ELF-1 (cell line): ENCODE measurements at regions not wholly inside any gene's neighbourhood (a gene's known extent, or its start where the extent isn't known, plus 50 kb on each side); places are given as distances from the start of the nearest gene placed in this dataset.
"Not testable (repeated sequence)": the region's sequence is repeated elsewhere in the genome, so short reads cannot be mapped to it uniquely, and the experiment has no call there.

ENCODE experiments used
- DNase-seq: peaks from one replicate; pipeline ENCODE4 v3.0.0-alpha.2; 2016; ENCODE audit warnings: low read depth, low spot score

DNA sequence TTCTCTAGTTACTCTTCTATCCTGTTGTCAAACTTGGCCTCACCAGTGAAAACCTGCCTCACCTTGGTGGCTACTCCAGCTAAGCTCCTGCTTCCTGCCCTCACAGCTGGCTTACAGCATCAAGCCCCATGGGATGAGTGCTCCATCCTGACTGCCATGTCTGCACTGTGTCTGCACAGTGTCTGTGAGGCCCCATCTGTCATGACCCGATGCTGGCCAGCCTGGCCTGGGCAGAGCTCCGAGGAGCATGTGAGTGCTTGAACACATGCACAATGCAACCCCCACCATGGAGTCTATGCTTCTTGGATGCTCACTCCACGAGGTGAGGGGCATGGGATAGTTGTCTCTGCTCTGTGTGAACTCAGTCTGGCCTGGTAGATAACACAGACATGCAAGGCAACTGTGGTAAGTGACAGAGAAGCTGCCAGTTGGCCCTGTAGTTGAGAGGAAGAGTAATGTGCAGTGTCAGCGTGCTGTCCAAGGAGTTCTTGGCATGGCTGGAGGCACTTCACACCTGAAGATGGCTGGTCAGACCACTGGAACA is 207.1 kb upstream of the ZNF32 start:
- DNase-seq = no peak

DNA sequence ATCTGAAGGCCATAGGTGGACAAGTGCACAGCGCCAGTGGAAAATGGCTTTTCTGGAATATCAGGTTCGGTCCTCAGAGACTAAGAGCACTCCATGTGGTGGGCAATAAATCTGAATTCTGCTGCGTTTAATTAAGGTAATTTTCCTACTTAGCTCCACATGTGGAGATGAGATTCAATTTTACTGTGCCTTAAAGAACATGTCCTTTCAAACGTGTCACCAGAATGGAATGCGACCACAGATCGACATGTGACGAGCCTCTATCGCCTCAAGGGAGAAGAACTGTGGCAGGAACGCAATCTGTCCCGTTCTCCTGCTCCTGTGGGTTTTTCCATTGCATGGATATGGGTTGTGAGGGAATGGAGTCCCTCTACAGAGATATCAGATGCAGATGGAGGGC is 205.3 kb upstream of the ZNF32 start:
- DNase-seq = peak; percentile 51

DNA sequence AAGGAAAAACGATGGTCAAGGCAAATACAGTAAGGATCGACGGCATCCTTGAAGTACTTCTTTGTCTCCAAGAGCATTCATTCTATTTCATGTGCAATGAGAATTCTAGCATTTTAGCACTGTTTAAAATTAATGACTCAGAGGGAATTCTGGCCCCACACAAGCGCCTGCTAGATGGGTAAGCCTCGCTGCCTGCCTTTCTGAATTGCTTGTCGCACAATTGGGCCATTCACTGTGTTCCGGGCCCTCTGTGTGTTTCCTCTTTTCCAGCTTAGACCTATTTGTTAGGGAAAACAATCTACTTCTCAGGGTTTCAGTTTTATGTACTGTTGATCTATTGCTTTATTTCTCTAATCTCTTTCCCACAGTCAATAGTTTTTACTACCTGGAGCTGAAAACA is 204.7 kb upstream of the ZNF32 start:
- no peak for DNase-seq

DNA sequence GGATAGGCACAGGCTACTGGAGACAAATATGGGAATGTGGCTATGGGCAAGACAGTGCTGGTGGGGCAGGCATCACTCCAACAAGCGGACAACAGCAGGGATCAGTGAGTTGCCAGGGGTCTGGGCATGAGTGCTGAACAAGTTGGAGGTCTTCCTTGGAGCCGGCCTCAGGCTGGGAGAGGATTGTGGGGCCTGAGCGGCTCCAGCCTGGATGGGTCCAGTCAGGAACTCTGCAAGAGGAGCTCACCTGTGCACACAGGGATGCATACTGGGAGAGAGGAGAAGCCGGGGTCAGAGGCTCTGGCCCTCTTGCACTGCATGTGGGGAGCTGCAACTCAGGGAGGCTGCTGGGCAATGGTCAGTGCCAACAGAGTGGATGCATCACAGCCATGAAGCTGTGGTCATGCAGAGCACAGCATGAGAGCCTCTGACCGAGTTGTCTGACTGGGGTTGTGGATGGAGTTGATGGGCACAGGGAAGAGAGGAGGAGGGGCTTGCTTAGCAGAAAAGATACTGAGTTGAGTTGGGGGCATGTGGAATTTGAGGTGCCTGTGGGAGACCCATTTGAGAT is 204.0 kb upstream of the ZNF32 start:
- no peak for DNase-seq

DNA sequence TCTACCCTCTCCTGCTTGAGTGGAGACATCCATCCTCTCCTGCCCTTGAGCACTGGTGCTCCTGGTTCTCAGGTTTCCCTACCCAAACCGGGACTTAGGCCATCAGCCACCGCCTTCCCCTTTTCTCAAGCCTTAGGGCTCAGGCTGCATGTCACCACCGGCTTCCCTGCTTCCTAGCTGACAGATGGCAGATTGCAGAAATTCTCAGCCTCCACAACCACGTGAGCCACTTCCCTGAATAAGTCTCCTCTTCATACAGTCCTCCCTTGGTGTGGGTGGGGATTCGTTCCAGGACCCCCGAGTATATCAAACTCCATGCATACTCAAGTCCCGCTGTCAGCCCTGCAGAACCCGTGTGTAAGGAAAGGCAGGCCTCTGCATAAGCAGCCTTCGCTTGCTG is 203.5 kb upstream of the ZNF32 start:
- no peak for DNase-seq

DNA sequence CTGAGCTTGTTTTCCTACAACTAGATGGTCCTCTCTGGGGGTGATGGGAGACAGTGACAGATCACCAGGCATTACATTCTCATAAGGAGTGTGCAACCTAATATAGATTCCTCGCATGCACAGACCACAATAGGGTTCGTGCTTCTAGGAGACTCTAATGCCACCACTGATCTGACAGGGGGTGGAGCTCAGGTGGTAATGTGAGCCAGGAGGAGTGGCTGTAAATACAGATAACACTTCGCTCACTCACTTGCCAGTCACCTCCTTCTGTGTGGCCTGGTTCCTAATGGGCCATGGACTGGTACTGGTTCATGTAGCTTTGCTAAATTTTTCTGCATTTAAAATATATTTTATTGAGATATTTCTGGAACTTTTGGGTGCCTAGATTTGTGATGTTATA is 202.3 kb upstream of the ZNF32 start:
- no peak for DNase-seq

DNA sequence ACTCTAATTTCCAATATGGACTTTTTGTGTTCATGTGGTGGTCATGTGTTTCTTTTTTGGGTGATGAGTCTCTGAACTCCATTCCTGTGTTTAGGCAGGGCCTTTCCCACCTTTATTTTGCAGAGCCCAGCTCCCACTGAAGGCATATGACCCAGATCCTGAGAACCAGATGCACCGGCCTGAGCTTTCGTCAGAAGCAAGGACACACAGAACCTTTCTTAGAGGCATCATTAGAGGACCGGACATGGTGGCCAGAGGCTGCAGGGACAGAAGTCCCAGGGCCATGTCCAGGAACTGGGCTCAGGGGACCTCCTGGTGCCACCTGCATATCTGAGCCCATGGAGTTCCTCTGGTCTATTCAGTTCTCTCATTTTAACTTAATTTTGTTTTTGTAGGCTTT is 200.9 kb upstream of the ZNF32 start:
- no peak for DNase-seq

DNA sequence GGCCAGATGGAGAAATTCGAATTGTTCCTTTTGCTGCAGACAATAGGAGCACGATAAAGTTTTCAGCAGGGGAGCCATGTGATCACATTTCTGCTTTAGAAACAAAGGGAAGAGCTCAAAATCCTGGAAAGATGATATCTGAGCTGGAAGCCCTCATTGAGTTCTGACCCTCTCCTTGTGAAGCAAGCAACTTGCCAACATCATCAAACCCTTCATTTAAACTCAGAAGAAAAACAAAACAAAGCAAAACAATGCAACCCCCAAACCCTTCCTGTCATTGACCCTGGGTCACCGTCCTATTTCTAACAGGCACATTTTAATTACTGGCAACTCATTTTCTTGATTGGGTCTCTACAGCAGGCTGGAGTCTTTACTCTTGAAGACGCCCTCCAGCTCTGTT is 198.3 kb upstream of the ZNF32 start:
- no peak for DNase-seq

DNA sequence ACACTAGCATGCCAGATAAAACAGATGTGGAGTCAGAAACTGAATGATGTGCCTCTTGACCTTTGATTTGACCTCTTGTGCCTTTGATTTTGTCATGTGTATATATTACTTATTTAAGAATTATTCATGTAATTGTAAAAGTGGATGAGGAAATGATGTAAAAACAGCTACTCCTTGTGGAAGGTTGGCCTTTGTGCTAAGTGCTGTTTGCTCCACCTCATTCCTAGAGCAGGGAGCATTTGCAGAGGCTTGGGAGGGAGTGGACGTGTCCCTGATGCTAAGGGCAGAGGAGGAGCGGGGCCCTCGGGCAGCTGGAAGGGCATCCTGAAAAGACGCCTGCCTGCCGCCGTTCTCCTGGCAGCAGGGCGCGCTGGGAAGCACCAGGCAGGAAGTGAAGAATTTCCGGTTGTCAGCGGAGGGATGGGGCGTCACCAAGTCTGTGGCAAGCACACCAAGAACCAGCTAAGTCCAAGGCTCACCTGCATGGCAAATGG is 197.6 kb upstream of the ZNF32 start:
- DNase-seq = no peak

DNA sequence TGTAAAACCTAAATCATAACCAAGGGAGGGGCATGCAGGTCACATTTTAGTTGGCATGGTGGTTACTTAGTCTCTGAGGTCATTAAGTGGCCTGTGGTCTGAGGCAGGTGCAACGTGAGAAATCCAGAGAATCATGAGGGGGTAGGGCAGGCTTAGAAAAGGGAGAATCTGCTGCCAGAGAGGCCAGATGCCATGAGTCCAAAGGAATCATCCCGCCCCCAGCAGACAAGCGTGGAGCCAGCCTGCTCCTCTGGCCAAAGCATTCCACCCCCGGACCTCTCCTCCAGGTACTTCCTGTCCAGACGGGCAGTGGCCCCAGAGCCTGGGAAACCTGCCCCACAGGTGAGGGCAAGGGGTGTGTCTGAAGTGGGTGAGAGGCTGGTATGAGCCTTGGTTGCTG is 196.4 kb upstream of the ZNF32 start:
- DNase-seq = no peak

DNA sequence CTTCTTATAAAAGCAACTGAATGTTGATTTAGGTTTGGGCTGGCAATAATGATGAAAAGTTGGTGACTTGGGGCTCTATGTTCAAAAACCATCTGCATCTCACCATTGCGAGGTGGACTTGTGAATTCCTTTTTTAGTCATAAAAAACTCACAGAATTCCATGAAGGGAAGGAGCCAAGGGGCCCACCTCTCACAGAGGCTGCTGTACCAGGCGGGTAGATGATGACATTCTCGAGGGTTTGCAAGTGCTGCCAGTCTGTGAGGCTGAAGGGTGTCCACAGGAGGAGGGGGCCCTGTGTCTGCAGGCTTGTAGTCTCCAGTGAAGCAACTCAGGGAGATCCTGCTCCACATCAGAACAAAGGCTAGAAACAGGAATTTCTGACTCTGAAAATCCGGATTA is 195.5 kb upstream of the ZNF32 start:
- DNase-seq = no peak

DNA sequence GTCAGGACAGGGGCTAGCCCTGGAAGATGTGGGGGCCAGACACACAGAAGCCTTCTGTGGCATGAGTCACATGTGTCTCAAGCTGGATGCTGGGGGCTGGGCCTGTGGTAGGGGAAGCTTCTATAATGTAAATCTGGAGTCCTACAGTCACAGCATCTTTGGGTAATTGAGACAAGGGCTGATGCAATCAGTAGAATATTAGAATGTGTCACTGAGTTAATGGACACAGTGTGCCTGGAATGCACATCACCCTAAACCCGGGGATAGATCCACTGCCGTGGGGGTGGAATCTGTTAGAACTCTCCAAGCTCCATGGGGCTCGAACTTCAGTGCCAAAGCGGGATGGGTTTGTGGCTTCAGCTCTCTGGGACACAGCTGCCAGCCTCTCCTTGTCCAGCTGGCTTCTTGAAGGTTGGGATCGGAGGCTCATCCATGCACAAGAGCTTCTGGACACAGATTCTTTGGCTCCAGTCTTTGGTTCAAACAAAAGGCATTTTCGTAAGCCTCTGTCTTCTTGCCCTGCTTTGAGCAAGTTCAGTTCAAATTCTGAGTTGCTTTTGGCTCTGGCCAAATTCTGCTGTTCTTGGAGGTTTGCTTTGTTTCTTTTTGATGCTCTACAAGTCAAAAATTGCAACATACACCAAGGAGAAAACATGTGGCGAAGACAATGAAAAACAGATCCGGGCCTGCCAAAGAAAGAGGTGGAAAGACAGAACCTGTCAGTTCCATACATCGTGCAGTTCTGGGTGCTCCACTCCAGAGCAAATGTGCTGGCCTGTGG is 194.8 kb upstream of the ZNF32 start:
- DNase-seq = no peak

DNA sequence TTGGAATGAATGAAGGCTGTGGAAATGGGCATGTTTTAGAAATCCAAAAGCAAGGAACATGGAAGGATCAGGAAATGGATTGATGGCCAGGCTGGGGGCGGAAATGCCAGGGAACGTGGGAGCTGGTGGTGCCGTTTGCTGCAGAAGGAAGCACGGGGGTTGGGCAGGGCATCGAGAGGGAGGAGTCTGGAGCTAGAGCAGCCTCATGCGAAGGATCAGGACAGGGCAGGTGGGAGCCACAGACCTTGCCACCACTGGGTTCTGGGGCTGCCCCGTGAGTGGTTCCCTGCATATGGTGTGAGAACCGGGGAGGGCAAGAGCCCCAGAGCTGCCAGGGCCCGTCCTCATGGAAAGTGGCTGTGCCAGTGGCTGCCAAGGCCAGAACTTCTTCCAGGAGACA is 193.8 kb upstream of the ZNF32 start:
- no peak for DNase-seq

DNA sequence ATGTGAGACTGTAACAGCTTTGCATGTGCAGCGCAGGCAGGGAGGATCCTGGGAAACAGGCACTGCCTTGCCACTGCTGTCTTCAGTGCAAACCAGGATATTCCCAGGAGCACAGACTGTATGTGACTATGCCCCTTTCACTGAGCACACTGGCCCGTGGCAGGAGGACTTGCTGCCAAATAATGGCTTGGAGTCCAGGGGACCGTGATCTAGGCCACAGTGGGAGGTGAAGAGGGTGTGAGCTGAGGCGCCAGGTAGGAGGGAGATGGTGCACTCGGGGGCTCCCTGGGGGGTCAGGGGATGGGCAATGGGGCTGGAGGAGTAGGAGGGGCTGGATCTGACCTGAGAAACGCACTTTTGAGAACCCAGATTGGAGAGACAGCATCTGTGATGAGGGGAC is 193.4 kb upstream of the ZNF32 start:
- DNase-seq = no peak

DNA sequence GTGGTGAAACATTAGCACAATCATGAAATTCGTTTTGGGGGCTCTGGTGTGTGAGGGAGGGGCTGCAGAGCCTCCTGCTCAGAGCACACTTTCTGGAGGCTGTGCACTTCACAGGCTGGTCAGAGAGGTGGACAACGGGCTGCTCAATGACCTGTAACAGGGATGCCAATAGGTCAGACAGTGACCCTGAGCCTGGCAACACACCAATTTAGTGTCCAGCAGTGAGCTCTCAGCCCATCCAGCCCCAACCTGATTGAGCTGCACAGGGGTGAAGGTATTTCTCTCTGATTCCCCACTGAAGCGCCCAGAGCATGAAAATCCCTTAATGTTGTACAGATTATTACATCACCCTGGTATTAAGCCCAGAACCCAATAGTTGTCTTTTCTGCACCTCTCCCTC is 191.3 kb upstream of the ZNF32 start:
- no peak for DNase-seq

DNA sequence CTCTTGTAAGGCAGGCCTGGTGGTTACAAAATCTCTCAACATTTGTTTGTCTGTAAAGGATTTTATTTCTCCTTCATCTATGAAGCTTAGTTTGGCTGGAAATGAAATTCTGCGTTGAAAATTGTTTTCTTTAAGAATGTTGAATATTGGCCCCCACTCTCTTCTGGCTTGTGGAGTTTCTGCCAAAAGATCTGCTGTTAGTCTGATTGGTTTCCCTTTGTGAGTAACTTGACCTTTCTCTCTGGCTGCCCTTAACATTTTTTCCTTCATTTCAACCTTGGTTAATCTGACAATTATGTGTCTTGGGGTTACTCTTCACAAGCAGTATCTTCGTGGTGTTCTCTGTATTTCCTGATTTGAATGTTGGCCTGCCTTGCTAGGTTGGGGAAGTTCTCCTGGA is 186.1 kb upstream of the ZNF32 start:
- DNase-seq = not testable (repeated sequence)

DNA sequence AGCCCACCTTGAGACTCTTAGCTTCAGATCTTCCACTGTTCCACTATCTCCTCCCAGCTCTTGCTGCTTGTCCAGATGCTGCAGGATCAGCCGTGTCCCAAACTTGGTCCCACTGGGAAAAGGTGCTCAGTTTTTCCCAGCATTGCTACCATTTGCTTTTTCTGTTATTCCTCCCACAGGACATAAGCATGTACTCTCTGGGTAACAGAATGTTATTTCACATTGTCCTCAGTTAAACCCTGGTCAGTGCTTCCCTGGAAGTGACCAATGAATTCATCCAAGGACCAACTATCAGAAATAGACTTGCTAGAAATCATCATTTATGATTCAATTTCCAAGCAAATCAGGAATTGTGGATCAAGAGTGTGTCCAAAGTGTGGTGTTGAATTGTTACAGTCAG is 179.2 kb upstream of the ZNF32 start:
- DNase-seq = no peak

DNA sequence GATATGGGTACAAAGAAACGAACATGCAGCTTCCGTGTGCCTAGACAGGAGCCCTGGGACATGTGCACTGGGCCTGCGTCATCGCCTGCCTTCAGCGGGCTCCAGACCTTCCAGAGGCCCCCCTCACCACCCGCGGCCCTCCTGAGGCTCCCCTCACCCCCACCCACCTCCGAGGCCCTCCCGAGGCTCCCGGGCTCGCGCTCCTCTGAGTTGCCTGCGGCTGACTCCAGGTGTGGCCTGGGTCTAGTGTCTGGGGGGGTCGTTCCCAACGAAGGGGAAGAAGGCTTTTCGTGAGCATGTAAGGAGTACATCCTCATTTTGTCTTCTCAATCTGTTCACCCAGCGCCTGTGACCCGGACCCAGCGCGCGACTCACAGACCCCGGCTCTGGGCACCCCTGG is 177.3 kb upstream of the ZNF32 start:
- no peak for DNase-seq

DNA sequence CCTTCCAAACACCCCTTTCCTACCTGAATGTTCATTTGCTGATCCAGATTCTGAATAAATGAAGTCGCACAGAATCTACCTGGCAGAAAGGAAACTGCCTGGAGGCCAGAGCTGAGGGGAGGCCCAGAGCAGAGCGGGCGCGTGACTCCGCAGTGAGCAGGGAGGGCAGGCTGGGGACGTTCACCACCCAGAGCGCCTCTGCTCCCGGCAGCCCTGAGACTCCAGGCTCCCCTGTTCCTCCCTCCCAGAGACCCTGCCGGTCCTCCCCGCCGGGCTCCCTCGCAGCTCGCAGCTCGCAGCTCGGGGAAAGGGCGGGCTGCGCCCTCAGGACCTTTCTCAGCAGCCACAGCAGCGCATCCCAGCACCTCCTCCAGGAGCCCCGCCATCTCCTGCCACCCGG is 176.7 kb upstream of the ZNF32 start:
- DNase-seq = no peak

DNA sequence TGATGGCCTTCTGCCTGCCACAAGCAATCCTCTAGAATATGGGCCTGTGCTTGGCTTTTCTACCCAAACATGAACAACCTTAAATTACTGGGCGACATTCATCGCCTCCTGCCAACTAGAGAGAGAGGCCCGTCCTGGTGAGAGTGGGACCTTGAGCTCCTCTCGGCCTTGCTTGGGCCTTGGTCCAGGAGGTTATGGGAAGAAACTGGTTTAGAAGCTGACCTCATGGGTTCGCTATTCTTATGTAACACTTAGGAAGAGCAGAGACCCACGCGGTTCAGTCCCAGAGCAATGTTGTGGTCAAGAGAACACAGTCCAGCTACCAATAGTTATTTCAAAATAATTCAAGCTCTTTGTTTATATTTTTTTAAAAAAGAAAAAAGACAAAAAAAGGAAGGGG is 176.3 kb upstream of the ZNF32 start:
- DNase-seq = no peak

DNA sequence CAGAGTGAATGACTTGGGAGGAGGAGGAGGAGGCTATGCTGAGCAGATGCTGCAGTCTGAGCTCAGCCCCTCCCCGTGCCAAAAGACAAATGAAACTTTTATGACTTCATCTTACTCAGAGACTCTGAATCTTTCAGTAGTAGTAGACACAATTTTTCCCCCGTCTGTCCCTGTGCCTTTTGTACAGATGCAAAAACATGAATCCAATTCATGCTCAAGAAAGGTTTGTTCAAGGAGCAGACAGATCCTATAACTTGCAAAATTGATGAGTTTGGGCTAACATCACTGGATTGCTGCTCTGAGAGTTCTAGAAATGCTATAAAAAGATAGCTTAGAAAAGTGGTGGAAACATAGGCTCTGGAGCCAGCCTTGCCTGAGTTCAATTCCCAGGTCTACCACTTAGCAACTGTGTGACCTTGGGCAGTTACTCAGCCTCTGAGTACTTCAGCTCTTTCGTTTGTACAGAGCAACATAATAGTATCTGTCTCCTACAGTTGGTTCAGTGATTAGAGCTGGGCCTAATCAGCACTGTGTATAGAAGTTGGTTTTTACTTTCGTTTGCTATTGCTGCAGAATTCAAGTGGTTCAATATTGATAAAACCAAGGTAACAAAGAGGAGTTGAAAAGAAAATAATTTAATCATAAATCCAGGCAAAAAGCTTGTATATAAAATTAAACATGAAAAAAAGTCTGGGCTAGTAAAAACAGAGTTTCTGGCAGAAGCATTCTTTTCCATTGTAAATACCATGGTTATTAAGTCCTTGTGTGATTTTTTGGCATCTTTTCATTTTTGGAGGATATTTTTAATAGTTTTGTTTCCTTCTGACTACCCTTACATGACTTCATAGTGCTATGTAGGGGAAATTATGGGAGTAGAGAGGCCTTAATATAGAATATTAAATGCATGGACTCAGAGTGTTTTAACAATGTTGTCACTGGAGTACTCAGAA is 174.2 kb upstream of the ZNF32 start:
- DNase-seq = no peak

DNA sequence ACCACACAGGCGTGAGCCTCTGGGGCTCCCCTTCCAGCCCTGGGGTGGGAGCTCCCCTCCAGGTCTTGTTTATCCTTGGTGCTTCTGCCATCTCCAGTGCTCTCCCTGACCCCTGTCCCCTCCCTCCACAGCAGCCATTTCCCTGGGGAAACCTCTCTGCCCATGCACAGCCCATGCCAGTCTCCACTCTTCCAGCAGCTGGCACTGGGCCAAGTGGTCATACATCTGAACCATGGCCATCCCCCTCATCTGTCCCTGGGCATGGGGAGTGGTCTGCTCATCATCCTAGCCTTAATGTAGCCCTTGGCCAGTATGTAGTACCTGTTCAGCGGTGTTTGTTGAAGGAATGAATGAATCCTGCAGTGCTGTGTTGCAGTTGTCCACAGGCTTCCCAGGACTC is 172.4 kb upstream of the ZNF32 start:
- DNase-seq = no peak
